B cell (primary cell): ENCODE measurements at regions not wholly inside any gene's neighbourhood (a gene's known extent, or its start where the extent isn't known, plus 50 kb on each side); places are given as distances from the start of the nearest gene placed in this dataset.
"Not testable (repeated sequence)": the region's sequence is repeated elsewhere in the genome, so short reads cannot be mapped to it uniquely, and the experiment has no call there.

Experiments
- ATAC-seq: fragments of 200-7000 bp; cut with Tn5 transposase; one replicate; pipeline ENCODE4 v1.10.0; 2021; ENCODE audit warnings: low read depth, mild to moderate bottlenecking, moderate number of reproducible peaks, moderate library complexity
- CTCF ChIA-PET: fragments of 350-600 bp; sonication (Branson Sonifier 250); formaldehyde crosslinking; loops from one replicate; lab custom pipeline; 2021; ENCODE audit warnings: antibody characterized with exemption, inconsistent platforms; lab: Charles Lee
- POLR2A ChIA-PET: fragments of 350-600 bp; sonication (Branson Sonifier 250); formaldehyde crosslinking; loops from one replicate; lab custom pipeline; 2021; ENCODE audit warnings: antibody characterized with exemption; lab: Charles Lee
- DNase-seq: peaks from one replicate; pipeline ENCODE4 v3.0.0; 2013
- H2AFZ ChIP-seq: 2 replicates; pipeline ENCODE4 v1.6.1; 2012; ENCODE audit warnings: mild to moderate bottlenecking, low read depth, low read length; ENCODE audit not compliant: insufficient read depth, poor library complexity, severe bottlenecking
- H3K27ac ChIP-seq, 2 donors: 1 replicate in 1 of 2; 2 replicates in 1 of 2; pipeline ENCODE4 v1.5.1; 2012 to 2013; ENCODE audit warnings: low read length in 2 of 2, mild to moderate bottlenecking in 2 of 2, moderate library complexity in 1 of 2
- H3K27me3 ChIP-seq, 4 experiments: fragments of 200-600 bp in 1 of 4; sonication (generic) in 1 of 4; replicated peaks in 1 of 4; 1 replicate in 2 of 4; 2 replicates in 2 of 4; pipeline versions ENCODE4 v1.6.1 to v1.7.0; 2013 to 2016; ENCODE audit warnings: low read length in 3 of 4, mild to moderate bottlenecking in 2 of 4, mixed read lengths in 1 of 4, moderate library complexity in 1 of 4; ENCODE audit not compliant: insufficient read depth in 4 of 4, control insufficient read depth in 3 of 4; ENCODE audit errors: control extremely low read depth in 1 of 4
- H3K36me3 ChIP-seq, 2 experiments: replicated peaks in 1 of 2; 1 replicate in 1 of 2; 2 replicates in 1 of 2; pipeline versions ENCODE4 v1.6.1 to v1.7.1; 2013; ENCODE audit warnings: low read length in 1 of 2; ENCODE audit not compliant: insufficient read depth in 2 of 2, control insufficient read depth in 1 of 2; ENCODE audit errors: control extremely low read depth in 1 of 2, extremely low read depth in 1 of 2
- H3K4me1 ChIP-seq, 2 donors: fragments of 200-600 bp in 1 of 2; sonication (generic) in 1 of 2; 1 replicate in 1 of 2; 2 replicates in 1 of 2; pipeline versions ENCODE4 v1.5.1 to v1.6.1; 2013 to 2017; ENCODE audit warnings: low read length in 2 of 2; ENCODE audit not compliant: control insufficient read depth in 2 of 2, insufficient read depth in 2 of 2
- H3K4me2 ChIP-seq: replicated peaks from 2 replicates; pipeline ENCODE3; 2012; ENCODE audit warnings: mild to moderate bottlenecking, low read depth, low read length; ENCODE audit not compliant: poor library complexity, severe bottlenecking
- H3K4me3 ChIP-seq, 5 experiments: fragments of 200-600 bp in 1 of 5; sonication (generic) in 1 of 5; 1 replicate in 3 of 5; 2 replicates in 2 of 5; pipeline versions ENCODE4 v1.5.1 to v1.7.0; 2011 to 2016; ENCODE audit warnings: low read length in 4 of 5, mild to moderate bottlenecking in 4 of 5, low read depth in 2 of 5, control low read depth in 1 of 5, moderate library complexity in 1 of 5; ENCODE audit not compliant: insufficient read depth in 1 of 5; ENCODE audit errors: control extremely low read depth in 1 of 5, extremely low read depth in 1 of 5
- H3K79me2 ChIP-seq: fragments of 200-600 bp; sonication (generic); one replicate; pipeline ENCODE4 v1.6.0; 2016; ENCODE audit warnings: low read length; ENCODE audit not compliant: control insufficient read depth, insufficient read depth
- H3K9ac ChIP-seq: fragments of 200-600 bp; sonication (generic); 2 replicates; pipeline ENCODE4 v1.6.1; 2017; ENCODE audit warnings: mild to moderate bottlenecking, low read length, moderate library complexity
- H3K9me3 ChIP-seq, 3 donors: one replicate each; pipeline versions ENCODE4 v1.6.1 to v1.7.1; 2013; ENCODE audit warnings: low read length in 2 of 3; ENCODE audit not compliant: control insufficient read depth in 2 of 3, insufficient read depth in 1 of 3; ENCODE audit errors: control extremely low read depth in 1 of 3
- H4K20me1 ChIP-seq: 2 replicates; pipeline ENCODE4 v1.6.0; 2012; ENCODE audit warnings: mild to moderate bottlenecking, low read length; ENCODE audit not compliant: insufficient read depth, control insufficient read depth, poor library complexity, severe bottlenecking
- H3K27ac Mint-ChIP-seq: one replicate; pipeline ENCODE4 v1.8.0; 2021; ENCODE audit warnings: mixed read lengths
- H3K27me3 Mint-ChIP-seq: one replicate; pipeline ENCODE4 v1.8.0; 2021; ENCODE audit warnings: mixed read lengths
- H3K4me1 Mint-ChIP-seq: one replicate; pipeline ENCODE4 v1.8.0; 2021; ENCODE audit warnings: mixed read lengths
- H3K4me3 Mint-ChIP-seq: one replicate; pipeline ENCODE4 v1.8.0; 2021; ENCODE audit warnings: mixed read lengths
- H3K9me3 Mint-ChIP-seq: one replicate; pipeline ENCODE4 v1.8.0; 2022; ENCODE audit warnings: mixed read lengths; ENCODE audit not compliant: insufficient read depth
- EZH2 ChIP-seq: IDR thresholded peaks from 2 replicates; pipeline ENCODE4 v1.6.1; 2012; ENCODE audit warnings: borderline replicate concordance, low read depth, mild to moderate bottlenecking, moderate library complexity, low read length; ENCODE audit not compliant: insufficient read depth, poor library complexity, severe bottlenecking
- WGBS: methylation state at CpG from one replicate; pipeline ENCODE4 v1.1.5; 2013; ENCODE audit warnings: missing lambda C conversion rate; ENCODE audit not compliant: insufficient coverage; 5-methylcytosine and 5-hydroxymethylcytosine counted together
- intact Hi-C: fragments of 100-400 bp; cut with micrococcal nuclease; formaldehyde crosslinking; loops from one replicate; pipeline ENCODE4 v1.10.0; 2022
- TF ChIP-seq, protein P1 (sequence below): fragments of 200-600 bp; IDR thresholded peaks from one replicate; pipeline ENCODE4 v1.8.0; 2022; ENCODE audit warnings: antibody characterized with exemption, mild to moderate bottlenecking

DNA sequence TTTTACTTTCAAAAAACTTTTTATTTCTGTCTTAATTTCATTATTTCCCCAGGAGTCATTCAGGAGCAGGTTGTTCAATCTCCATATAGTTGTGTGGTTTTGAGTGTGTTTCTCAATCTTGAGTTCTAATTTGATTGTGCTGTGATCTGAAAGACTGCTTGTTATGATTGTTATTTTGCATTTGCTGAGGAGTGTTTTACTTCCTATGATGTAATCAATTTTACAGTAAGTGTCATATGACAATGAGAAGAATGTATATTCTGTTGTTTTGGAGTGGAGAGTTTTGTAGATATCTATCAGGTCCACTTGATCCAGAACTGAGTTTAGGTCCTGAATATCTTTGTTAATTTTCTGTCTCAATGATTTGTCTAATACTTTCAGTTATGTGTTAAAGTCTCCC is 706.9 kb upstream of the CTNND2 start:
- Histone ChIP-seq H3K27ac (no peak overlapping the region), H3K9ac (no peak overlapping the region), H2AFZ (no peak overlapping the region), H3K9me3 (peaks cover 0 to 6% (median 0%) of the 10 kb centered on the region in 3 donors), H3K79me2 (no peaks in the 10 kb centered on the region), H3K4me2 (no peak overlapping the region), H3K36me3 (no peaks in the 10 kb centered on the region), H3K27me3 (no peaks in the 10 kb centered on the region), H3K4me3 (no peak overlapping the region), H4K20me1 (no peaks in the 10 kb centered on the region), H3K4me1 (no peaks in the 10 kb centered on the region)
- Mint-ChIP-seq H3K4me1 (no peaks in the 10 kb centered on the region), H3K27ac (no peak overlapping the region), H3K4me3 (no peak overlapping the region), H3K27me3 (no peaks in the 10 kb centered on the region), H3K9me3 (peaks cover 7% of the 10 kb centered on the region)
- TF ChIP-seq, protein P1, sequence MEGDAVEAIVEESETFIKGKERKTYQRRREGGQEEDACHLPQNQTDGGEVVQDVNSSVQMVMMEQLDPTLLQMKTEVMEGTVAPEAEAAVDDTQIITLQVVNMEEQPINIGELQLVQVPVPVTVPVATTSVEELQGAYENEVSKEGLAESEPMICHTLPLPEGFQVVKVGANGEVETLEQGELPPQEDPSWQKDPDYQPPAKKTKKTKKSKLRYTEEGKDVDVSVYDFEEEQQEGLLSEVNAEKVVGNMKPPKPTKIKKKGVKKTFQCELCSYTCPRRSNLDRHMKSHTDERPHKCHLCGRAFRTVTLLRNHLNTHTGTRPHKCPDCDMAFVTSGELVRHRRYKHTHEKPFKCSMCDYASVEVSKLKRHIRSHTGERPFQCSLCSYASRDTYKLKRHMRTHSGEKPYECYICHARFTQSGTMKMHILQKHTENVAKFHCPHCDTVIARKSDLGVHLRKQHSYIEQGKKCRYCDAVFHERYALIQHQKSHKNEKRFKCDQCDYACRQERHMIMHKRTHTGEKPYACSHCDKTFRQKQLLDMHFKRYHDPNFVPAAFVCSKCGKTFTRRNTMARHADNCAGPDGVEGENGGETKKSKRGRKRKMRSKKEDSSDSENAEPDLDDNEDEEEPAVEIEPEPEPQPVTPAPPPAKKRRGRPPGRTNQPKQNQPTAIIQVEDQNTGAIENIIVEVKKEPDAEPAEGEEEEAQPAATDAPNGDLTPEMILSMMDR, result no peak
- no peak for TF ChIP-seq EZH2
- POLR2A ChIA-PET, result no interaction called here
- intact Hi-C loops, result no loop called here
- ATAC-seq (no peak), DNase-seq (no peak)
- CTCF ChIA-PET, result no interaction called here

DNA sequence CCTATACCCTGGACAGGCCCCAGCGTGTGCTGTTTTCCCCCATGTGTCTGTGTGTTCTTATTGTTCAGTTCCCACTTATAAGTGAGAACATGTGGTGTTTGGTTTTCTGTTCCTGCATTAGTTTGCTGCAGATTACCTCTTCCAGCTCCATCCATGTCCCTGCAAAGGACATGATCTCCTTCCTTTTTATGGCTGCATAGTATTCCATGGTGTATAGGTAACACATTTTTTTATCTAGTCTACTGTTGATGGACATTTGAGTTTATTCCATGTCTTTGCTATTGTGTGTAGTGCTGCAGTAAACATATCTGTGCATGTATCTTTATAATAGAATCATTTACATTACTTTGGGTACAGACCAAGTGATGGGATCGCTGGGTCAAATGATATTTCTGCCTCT is 703.6 kb upstream of the CTNND2 start:
- H3K79me2 ChIP-seq, H2AFZ ChIP-seq, H3K4me1 Mint-ChIP-seq, H3K27ac Mint-ChIP-seq, POLR2A ChIA-PET, DNase-seq, H3K9me3 ChIP-seq, ATAC-seq, H3K27me3 Mint-ChIP-seq, H3K4me2 ChIP-seq, H3K9ac ChIP-seq, H3K27ac ChIP-seq, H3K36me3 ChIP-seq, H3K4me3 ChIP-seq, H3K4me1 ChIP-seq, H3K4me3 Mint-ChIP-seq, H3K9me3 Mint-ChIP-seq, CTCF ChIA-PET, intact Hi-C loops, H3K27me3 ChIP-seq, H4K20me1 ChIP-seq: not testable (repeated sequence)
- WGBS, result no CpG with 5 or more reads among the region's 2 CpGs
